Esophagus muscularis mucosa (tissue), 4 donors: ENCODE measurements at regions not wholly inside any gene's neighbourhood (a gene's known extent, or its start where the extent isn't known, plus 50 kb on each side); places are given as distances from the start of the nearest gene placed in this dataset.

ENCODE experiments used
- EP300 ChIP-seq: sonication (generic); formaldehyde crosslinking; IDR thresholded peaks from one replicate; pipeline ENCODE4 v1.6.1; 2017; ENCODE audit warnings: antibody characterized with exemption
- POLR2AphosphoS5 ChIP-seq, 2 donors: sonication (generic); formaldehyde crosslinking; IDR thresholded peaks; one replicate each; pipeline ENCODE4 v1.6.1; 2017; ENCODE audit warnings: antibody characterized with exemption in 2 of 2
- TF ChIP-seq, protein P1 (sequence below), 3 experiments: fragments of 200-600 bp in 2 of 3; fragments of 450-650 bp in 1 of 3; sonication (generic) in 2 of 3; IDR thresholded peaks; one replicate each; pipeline ENCODE4 v1.5.1; 2017 to 2019; ENCODE audit warnings: antibody characterized with exemption in 3 of 3, mild to moderate bottlenecking in 2 of 3, moderate library complexity in 1 of 3

DNA sequence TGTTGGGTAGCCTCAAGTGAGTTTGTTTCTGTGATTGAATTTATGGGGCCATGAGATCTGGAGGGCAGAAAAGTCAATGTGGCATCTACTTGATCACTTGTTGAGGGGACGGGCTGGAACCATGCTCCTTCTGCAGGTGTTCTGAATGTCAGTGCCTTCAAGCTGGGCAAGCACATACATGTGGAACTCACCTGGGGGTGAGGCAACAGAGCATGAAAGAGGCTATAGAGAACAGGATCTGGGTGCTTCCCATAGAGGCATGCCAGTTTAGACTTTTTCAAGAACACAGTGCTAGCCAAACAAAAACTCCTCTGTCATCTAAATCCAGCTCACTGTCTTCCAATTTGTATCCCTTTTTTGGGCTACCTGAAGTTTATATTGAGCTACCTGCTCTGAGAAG lies 77.8 kb upstream of the SLC35B3 start:
- TF ChIP-seq, protein P1, sequence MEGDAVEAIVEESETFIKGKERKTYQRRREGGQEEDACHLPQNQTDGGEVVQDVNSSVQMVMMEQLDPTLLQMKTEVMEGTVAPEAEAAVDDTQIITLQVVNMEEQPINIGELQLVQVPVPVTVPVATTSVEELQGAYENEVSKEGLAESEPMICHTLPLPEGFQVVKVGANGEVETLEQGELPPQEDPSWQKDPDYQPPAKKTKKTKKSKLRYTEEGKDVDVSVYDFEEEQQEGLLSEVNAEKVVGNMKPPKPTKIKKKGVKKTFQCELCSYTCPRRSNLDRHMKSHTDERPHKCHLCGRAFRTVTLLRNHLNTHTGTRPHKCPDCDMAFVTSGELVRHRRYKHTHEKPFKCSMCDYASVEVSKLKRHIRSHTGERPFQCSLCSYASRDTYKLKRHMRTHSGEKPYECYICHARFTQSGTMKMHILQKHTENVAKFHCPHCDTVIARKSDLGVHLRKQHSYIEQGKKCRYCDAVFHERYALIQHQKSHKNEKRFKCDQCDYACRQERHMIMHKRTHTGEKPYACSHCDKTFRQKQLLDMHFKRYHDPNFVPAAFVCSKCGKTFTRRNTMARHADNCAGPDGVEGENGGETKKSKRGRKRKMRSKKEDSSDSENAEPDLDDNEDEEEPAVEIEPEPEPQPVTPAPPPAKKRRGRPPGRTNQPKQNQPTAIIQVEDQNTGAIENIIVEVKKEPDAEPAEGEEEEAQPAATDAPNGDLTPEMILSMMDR (IDR thresholded peaks at IDR 0.05): no peak
- TF ChIP-seq EP300 (no peak), POLR2AphosphoS5 (IDR thresholded peaks at IDR 0.05) (no peak)
